ENCODE measurements at regions not wholly inside any gene's neighbourhood (a gene's known extent, or its start where the extent isn't known, plus 50 kb on each side); places are given as distances from the start of the nearest gene placed in this dataset.

DNA sequence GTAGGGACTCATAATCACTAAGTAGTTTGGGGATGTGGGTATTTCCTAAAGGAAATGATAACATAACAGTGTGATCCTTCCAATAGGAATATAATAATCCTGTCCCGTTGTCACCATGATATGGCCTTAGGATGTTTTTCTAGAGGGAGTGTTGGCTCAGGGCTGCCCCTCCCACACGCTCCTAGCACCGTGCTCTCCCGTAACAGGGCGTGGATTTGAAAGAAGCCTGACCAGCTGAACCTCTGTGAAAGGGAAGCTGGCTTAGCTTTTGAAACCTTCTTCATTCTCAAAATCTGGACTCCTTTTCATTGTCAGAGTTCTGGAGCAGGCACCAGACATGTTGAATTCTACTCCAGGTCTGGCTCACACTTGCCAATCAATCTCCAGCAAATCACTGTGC lies 103.4 kb upstream of the SASH1 start:
- Mint-ChIP-seq H3K27ac (ENCODE audit: unreplicated experiment) (no peak overlapping the region), H3K36me3 (ENCODE audit: low read depth, unreplicated experiment) (no peaks in the 10 kb centered on the region), H3K27me3 (ENCODE audit: low read depth, unreplicated experiment) (peaks cover 4% of the 10 kb centered on the region), H3K4me3 (ENCODE audit: unreplicated experiment) (no peak overlapping the region), H3K4me1 (ENCODE audit: low read depth, unreplicated experiment) (peaks cover 15% of the 10 kb centered on the region), H3K9me3 (ENCODE audit: unreplicated experiment) (peaks cover 1% of the 10 kb centered on the region)
- FAIRE-seq (no peak), DNase-seq (ENCODE audit: low read depth) (no peak)
- TF ChIP-seq CTCF (IDR thresholded peaks at IDR 0.05; ENCODE audit: insufficient read depth, low read depth, low read length) = no peak
- no peak for TF ChIP-seq EZH2 (IDR thresholded peaks at IDR 0.05; ENCODE audit: insufficient read depth, low read length)
- H3K9me3 ChIP-seq (ENCODE audit: insufficient read depth, low read depth, low read length) = no peaks in the 10 kb centered on the region
- no peaks in the 10 kb centered on the region for H3K27me3 ChIP-seq (ENCODE audit: insufficient read depth, low read length)
- no peaks in the 10 kb centered on the region for H3K79me2 ChIP-seq (ENCODE audit: insufficient read depth, low read length)
- H4K20me1 ChIP-seq (ENCODE audit: insufficient read depth, low read length) = no peaks in the 10 kb centered on the region
- peaks cover 16% of the 10 kb centered on the region for H3K4me1 ChIP-seq (ENCODE audit: insufficient read depth, low read length)
- H3K4me2 ChIP-seq (ENCODE audit: low read length) = no peak overlapping the region
- peak overlapping the region; percentile 82 for H3K27ac ChIP-seq (ENCODE audit: low read depth, low read length)
- H2AFZ ChIP-seq (ENCODE audit: low read depth, low read length) = no peak overlapping the region
- no peak overlapping the region for H3K4me3 ChIP-seq (ENCODE audit: insufficient read depth, low read depth, low read length)
- no peaks in the 10 kb centered on the region for H3K36me3 ChIP-seq (ENCODE audit: insufficient read depth, low read length)
- no peak overlapping the region for H3K9ac ChIP-seq (ENCODE audit: low read length)

DNA sequence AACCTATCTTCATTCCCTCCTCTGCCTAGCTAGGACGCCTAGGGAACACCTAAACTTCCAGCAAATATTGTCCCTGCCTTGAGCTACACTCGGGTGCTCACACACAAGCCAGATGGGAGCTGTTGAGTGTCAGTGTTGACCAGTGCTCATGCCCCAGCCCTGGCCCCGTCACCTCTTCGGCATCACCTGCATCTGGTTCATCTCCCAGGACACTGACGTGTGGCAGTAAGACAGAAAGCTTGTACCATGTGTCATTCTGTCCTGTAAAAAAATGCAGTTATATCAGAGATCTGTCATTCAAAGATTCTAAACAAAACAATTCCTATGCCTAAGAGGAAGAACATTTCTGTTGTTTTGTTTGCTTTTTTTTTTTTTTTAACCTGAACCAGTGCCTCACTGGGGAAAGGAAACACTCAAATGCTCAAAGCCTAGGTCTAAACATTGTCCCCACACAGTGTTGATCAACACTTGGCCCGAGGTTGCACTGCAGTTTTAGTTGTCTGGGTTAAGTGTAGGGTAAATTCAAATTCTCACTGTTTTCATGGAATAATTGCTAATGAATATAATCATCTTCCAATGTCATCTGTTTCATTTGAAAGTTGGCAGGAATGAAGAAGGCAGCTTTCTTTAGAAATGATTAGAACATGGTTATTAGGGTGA lies 102.7 kb upstream of the SASH1 start:
- Histone ChIP-seq H3K4me2 (ENCODE audit: low read length) (peak overlapping the region; percentile 27), H3K4me3 (ENCODE audit: insufficient read depth, low read depth, low read length) (no peak overlapping the region), H3K4me1 (ENCODE audit: insufficient read depth, low read length) (peaks cover 16% of the 10 kb centered on the region), H3K27ac (ENCODE audit: low read depth, low read length) (peak overlapping the region; percentile 82), H2AFZ (ENCODE audit: low read depth, low read length) (no peak overlapping the region), H3K9me3 (ENCODE audit: insufficient read depth, low read depth, low read length) (no peaks in the 10 kb centered on the region), H3K79me2 (ENCODE audit: insufficient read depth, low read length) (no peaks in the 10 kb centered on the region), H4K20me1 (ENCODE audit: insufficient read depth, low read length) (no peaks in the 10 kb centered on the region), H3K27me3 (ENCODE audit: insufficient read depth, low read length) (no peaks in the 10 kb centered on the region), H3K36me3 (ENCODE audit: insufficient read depth, low read length) (no peaks in the 10 kb centered on the region), H3K9ac (ENCODE audit: low read length) (peak overlapping the region; percentile 56)
- FAIRE-seq (no peak), DNase-seq (ENCODE audit: low read depth) (no peak)
- peaks cover 19% of the 10 kb centered on the region for H3K4me1 Mint-ChIP-seq (ENCODE audit: low read depth, unreplicated experiment)
- H3K4me3 Mint-ChIP-seq (ENCODE audit: unreplicated experiment) = no peak overlapping the region
- no peaks in the 10 kb centered on the region for H3K36me3 Mint-ChIP-seq (ENCODE audit: low read depth, unreplicated experiment)
- TF ChIP-seq EZH2 (IDR thresholded peaks at IDR 0.05; ENCODE audit: insufficient read depth, low read length) (no peak), CTCF (IDR thresholded peaks at IDR 0.05; ENCODE audit: insufficient read depth, low read depth, low read length) (no peak)
- peaks cover 4% of the 10 kb centered on the region for H3K27me3 Mint-ChIP-seq (ENCODE audit: low read depth, unreplicated experiment)
- H3K9me3 Mint-ChIP-seq (ENCODE audit: unreplicated experiment) = no peaks in the 10 kb centered on the region
- peak overlapping the region; percentile 56 for H3K27ac Mint-ChIP-seq (ENCODE audit: unreplicated experiment)

DNA sequence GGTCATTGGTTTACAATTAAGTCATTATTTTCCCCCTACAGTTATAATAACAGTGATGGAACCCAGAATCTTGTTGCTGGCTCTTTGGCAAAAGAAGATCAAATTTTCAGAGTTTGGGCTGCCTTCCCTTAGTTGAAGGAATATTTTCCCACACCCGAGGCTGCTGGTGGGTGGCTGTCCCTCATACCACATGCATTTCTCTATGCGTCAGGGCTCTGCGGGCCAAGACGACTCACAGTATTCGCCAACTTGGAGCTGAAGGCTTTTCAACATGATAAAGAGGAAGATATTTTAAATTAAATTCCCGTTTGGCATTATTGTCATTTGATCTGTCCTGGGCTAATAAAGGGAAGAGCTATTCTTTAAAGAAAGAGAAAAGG lies 102.2 kb upstream of the SASH1 start:
- no peaks in the 10 kb centered on the region for H3K36me3 Mint-ChIP-seq (ENCODE audit: low read depth, unreplicated experiment)
- no peaks in the 10 kb centered on the region for H3K27me3 ChIP-seq (ENCODE audit: insufficient read depth, low read length)
- H3K4me2 ChIP-seq (ENCODE audit: low read length) = peak overlapping the region; percentile 27
- H2AFZ ChIP-seq (ENCODE audit: low read depth, low read length) = no peak overlapping the region
- H3K4me3 Mint-ChIP-seq (ENCODE audit: unreplicated experiment) = peak overlapping the region; percentile 34
- H3K4me3 ChIP-seq (ENCODE audit: insufficient read depth, low read depth, low read length) = no peak overlapping the region
- no peaks in the 10 kb centered on the region for H3K9me3 ChIP-seq (ENCODE audit: insufficient read depth, low read depth, low read length)
- no peaks in the 10 kb centered on the region for H4K20me1 ChIP-seq (ENCODE audit: insufficient read depth, low read length)
- H3K79me2 ChIP-seq (ENCODE audit: insufficient read depth, low read length) = no peaks in the 10 kb centered on the region
- peaks cover 24% of the 10 kb centered on the region for H3K4me1 Mint-ChIP-seq (ENCODE audit: low read depth, unreplicated experiment)
- peak overlapping the region; percentile 82 for H3K27ac ChIP-seq (ENCODE audit: low read depth, low read length)
- no peaks in the 10 kb centered on the region for H3K9me3 Mint-ChIP-seq (ENCODE audit: unreplicated experiment)
- H3K27ac Mint-ChIP-seq (ENCODE audit: unreplicated experiment) = peak overlapping the region; percentile 8
- peak overlapping the region; percentile 56 for H3K9ac ChIP-seq (ENCODE audit: low read length)
- DNase-seq (ENCODE audit: low read depth) = peak; percentile 87
- H3K4me1 ChIP-seq (ENCODE audit: insufficient read depth, low read length) = peaks cover 16% of the 10 kb centered on the region
- FAIRE-seq = no peak
- no peaks in the 10 kb centered on the region for H3K36me3 ChIP-seq (ENCODE audit: insufficient read depth, low read length)
- H3K27me3 Mint-ChIP-seq (ENCODE audit: low read depth, unreplicated experiment) = peaks cover 4% of the 10 kb centered on the region
- no peak for TF ChIP-seq EZH2 (IDR thresholded peaks at IDR 0.05; ENCODE audit: insufficient read depth, low read length)
- TF ChIP-seq CTCF (IDR thresholded peaks at IDR 0.05; ENCODE audit: insufficient read depth, low read depth, low read length) = no peak

Data from astrocyte (in vitro differentiated cells and primary cell).